GM18499 (cell line): ENCODE measurements at regions not wholly inside any gene's neighbourhood (a gene's known extent, or its start where the extent isn't known, plus 50 kb on each side); places are given as distances from the start of the nearest gene placed in this dataset.

Experiments
- ATAC-seq: cut with Tn5 transposase; IDR thresholded peaks from one replicate; pipeline ENCODE4 v1.9.1; 2021; ENCODE audit warnings: moderate number of reproducible peaks; ENCODE audit not compliant: insufficient read depth, unreplicated experiment

GRCh38 chr9:95762322-95762721, 113.2 kb upstream of the ERCC6L2 start:
- ATAC-seq = no peak

- ATAC-seq = no peak
Observed at GRCh38 chr9:95760791-95761190, 114.7 kb upstream of the ERCC6L2 start.

- no peak for ATAC-seq
Observed at GRCh38 chr9:95757439-95757838, 118.1 kb upstream of the ERCC6L2 start.

GRCh38 chr9:95756986-95757385, 118.5 kb upstream of the ERCC6L2 start:
- no peak for ATAC-seq

- no peak for ATAC-seq
Observed at GRCh38 chr9:95756101-95756500, 119.4 kb upstream of the ERCC6L2 start.

- no peak for ATAC-seq
Observed at GRCh38 chr9:95755421-95755730, 120.1 kb upstream of the ERCC6L2 start.

- no peak for ATAC-seq
Observed at GRCh38 chr9:95754533-95755420, 120.7 kb upstream of the ERCC6L2 start.

GRCh38 chr9:95753762-95754465, 121.6 kb upstream of the ERCC6L2 start:
- no peak for ATAC-seq

- no peak for ATAC-seq
Observed at GRCh38 chr9:95752129-95752731, 123.3 kb upstream of the ERCC6L2 start.

GRCh38 chr9:95751520-95751790, 124.0 kb upstream of the ERCC6L2 start:
- no peak for ATAC-seq

- ATAC-seq = no peak
Observed at GRCh38 chr9:95750725-95751519, 124.6 kb upstream of the ERCC6L2 start.

- ATAC-seq = no peak
Observed at GRCh38 chr9:95749493-95749892, 126.0 kb upstream of the ERCC6L2 start.

GRCh38 chr9:95746408-95747180, 128.9 kb upstream of the ERCC6L2 start:
- ATAC-seq = no peak

- ATAC-seq = no peak
Observed at GRCh38 chr9:95742821-95743220, 132.7 kb upstream of the ERCC6L2 start.

GRCh38 chr9:95741631-95742030, 133.9 kb upstream of the ERCC6L2 start:
- ATAC-seq = no peak

GRCh38 chr9:95740217-95741004, 135.1 kb upstream of the ERCC6L2 start:
- ATAC-seq = no peak

- ATAC-seq = no peak
Observed at GRCh38 chr9:95738438-95738837, 137.1 kb upstream of the ERCC6L2 start.

GRCh38 chr9:95736891-95737522, 138.5 kb upstream of the ERCC6L2 start:
- no peak for ATAC-seq

- ATAC-seq = no peak
Observed at GRCh38 chr9:95736370-95736769, 139.1 kb upstream of the ERCC6L2 start.
